ENCODE measurements at regions not wholly inside any gene's neighbourhood (a gene's known extent, or its start where the extent isn't known, plus 50 kb on each side); places are given as distances from the start of the nearest gene placed in this dataset.

- no peak for TF ChIP-seq ZXDB (tag by site-specific recombination; IDR thresholded peaks at IDR 0.05)
- TF ChIP-seq BCL11A (tag by site-specific recombination; IDR thresholded peaks at IDR 0.05; ENCODE audit: low read depth): no peak
- TF ChIP-seq CTCF (tag by site-specific recombination; IDR thresholded peaks at IDR 0.05): no peak
- no peak for TF ChIP-seq SP2 (tag by site-specific recombination; IDR thresholded peaks at IDR 0.05)
- TF ChIP-seq, protein P1, sequence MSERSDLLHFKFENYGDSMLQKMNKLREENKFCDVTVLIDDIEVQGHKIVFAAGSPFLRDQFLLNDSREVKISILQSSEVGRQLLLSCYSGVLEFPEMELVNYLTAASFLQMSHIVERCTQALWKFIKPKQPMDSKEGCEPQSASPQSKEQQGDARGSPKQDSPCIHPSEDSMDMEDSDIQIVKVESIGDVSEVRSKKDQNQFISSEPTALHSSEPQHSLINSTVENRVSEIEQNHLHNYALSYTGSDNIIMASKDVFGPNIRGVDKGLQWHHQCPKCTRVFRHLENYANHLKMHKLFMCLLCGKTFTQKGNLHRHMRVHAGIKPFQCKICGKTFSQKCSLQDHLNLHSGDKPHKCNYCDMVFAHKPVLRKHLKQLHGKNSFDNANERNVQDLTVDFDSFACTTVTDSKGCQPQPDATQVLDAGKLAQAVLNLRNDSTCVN (tag by site-specific recombination; optimal IDR thresholded peaks at IDR 0.05): no peak
- TF ChIP-seq KLF1 (tag by site-specific recombination; IDR thresholded peaks at IDR 0.05): no peak
- no peak for TF ChIP-seq ZNF350 (tag by site-specific recombination; IDR thresholded peaks at IDR 0.05)
- TF ChIP-seq ZNF175 (tag by site-specific recombination; IDR thresholded peaks at IDR 0.05): no peak
- TF ChIP-seq, protein P2, sequence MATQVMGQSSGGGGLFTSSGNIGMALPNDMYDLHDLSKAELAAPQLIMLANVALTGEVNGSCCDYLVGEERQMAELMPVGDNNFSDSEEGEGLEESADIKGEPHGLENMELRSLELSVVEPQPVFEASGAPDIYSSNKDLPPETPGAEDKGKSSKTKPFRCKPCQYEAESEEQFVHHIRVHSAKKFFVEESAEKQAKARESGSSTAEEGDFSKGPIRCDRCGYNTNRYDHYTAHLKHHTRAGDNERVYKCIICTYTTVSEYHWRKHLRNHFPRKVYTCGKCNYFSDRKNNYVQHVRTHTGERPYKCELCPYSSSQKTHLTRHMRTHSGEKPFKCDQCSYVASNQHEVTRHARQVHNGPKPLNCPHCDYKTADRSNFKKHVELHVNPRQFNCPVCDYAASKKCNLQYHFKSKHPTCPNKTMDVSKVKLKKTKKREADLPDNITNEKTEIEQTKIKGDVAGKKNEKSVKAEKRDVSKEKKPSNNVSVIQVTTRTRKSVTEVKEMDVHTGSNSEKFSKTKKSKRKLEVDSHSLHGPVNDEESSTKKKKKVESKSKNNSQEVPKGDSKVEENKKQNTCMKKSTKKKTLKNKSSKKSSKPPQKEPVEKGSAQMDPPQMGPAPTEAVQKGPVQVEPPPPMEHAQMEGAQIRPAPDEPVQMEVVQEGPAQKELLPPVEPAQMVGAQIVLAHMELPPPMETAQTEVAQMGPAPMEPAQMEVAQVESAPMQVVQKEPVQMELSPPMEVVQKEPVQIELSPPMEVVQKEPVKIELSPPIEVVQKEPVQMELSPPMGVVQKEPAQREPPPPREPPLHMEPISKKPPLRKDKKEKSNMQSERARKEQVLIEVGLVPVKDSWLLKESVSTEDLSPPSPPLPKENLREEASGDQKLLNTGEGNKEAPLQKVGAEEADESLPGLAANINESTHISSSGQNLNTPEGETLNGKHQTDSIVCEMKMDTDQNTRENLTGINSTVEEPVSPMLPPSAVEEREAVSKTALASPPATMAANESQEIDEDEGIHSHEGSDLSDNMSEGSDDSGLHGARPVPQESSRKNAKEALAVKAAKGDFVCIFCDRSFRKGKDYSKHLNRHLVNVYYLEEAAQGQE (tag by site-specific recombination; IDR thresholded peaks at IDR 0.05): no peak
- TF ChIP-seq, protein P3, sequence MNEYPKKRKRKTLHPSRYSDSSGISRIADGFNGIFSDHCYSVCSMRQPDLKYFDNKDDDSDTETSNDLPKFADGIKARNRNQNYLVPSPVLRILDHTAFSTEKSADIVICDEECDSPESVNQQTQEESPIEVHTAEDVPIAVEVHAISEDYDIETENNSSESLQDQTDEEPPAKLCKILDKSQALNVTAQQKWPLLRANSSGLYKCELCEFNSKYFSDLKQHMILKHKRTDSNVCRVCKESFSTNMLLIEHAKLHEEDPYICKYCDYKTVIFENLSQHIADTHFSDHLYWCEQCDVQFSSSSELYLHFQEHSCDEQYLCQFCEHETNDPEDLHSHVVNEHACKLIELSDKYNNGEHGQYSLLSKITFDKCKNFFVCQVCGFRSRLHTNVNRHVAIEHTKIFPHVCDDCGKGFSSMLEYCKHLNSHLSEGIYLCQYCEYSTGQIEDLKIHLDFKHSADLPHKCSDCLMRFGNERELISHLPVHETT (tag by site-specific recombination; IDR thresholded peaks at IDR 0.05): no peak
- no peak for TF ChIP-seq ZNF202 (tag by site-specific recombination; IDR thresholded peaks at IDR 0.05; ENCODE audit: borderline replicate concordance)
- TF ChIP-seq ZFP41 (tag by site-specific recombination; IDR thresholded peaks at IDR 0.05; ENCODE audit: borderline replicate concordance): no peak
Observed at GRCh38 chr17:79672496-79672895, 58.2 kb upstream of the ENPP7 start.

Measured in HEK293 (cell line).